NOMO-1 treated with dmso at 0.1 percent for 144 hours (cell line): ENCODE measurements at regions not wholly inside any gene's neighbourhood (a gene's known extent, or its start where the extent isn't known, plus 50 kb on each side); places are given as distances from the start of the nearest gene placed in this dataset.

ENCODE experiments used
- DNase-seq: peaks from one replicate; lab custom pipeline; 2025; ENCODE audit not compliant: unreplicated experiment; lab: John Stamatoyannopoulos, UW

DNA sequence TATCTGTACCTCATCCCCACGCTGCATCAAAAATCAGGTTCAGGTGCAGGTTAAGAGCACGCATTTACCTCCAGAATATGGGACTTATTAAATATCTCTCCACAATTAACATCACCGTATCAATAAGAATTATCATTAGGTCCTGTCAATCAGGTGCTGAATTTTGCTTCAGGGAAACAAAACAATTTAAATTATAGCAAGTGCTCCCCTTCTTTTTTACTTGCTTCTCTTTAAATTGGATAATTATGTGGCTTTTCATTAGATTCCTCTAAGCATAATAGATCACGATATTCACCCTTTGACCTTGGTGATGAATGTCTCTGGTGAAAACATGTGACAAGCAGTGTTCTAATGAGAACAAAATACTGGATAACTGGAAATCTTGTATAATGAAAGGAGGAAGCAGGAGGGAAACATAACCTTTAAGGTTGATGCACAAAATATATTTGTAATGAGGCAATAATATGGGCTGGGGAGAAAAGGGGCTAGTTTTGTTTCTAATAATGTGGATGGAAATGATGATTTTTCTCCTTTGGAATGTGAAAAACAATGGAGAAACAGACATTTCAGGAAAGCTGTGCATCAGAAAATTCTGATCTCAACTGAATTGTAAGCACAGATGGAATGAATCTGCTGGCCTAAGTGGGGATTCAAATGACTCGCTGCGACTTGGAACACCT, 166.9 kb downstream of the SNX10 start:
- DNase-seq = no peak

DNA sequence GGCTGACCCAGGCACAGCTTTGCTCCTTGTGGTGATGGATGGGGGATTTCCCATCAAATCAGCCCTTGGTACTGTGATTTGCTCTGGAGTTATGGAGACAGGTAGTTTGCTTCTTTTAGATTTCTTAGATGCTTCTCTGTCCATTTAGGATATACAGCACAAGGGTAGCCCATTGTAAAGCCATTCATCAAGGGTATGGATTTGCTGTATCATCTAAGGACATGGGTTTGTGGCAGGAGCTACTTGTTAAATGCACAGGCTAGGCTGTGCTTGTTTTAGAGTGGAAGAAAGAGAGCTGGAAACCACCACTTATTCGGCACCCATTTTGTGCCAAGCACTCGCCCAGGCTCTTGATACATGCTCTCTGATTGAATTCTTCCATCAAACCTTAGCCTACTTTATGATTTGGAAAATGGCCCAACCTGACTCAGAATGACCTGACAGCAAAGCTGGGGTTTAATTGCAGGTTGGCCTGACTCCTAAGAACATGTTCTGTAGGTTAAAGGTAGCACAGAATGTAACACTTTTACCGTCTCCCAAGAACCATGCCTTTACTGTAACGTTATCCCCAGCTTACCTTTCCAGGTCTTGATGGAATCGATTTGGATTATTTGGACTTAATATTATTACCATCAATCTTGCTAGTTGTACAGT, 168.0 kb downstream of the SNX10 start:
- DNase-seq = no peak

GRCh38 chr7:26460351-26461085, 168.9 kb downstream of the SNX10 start:
- no peak for DNase-seq

- DNase-seq = peak; percentile 17
These were observed 169.9 kb downstream of the SNX10 start for GRCh38 chr7:26461518-26461917.

DNA sequence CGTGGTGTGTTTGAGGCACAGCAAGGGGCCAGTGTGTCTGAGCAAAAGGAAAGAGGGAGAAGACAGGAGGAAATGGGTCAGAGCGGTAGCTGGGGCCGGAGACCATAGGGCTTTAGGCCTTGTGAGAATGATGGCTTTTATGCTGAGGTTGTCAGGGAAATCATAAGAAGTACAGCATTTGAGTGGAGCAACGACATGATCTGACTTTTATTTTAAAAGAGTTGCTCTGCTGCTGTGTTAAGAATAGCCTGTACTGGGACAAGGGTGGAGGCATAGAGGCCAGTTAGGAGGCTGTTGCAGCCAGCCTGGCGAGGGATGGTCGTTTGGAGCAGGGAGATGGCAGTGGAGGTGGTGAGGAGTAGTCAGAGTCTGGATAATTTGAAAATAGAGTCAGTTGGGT, 174.3 kb downstream of the SNX10 start:
- no peak for DNase-seq

- DNase-seq = no peak
These were observed 175.4 kb downstream of the SNX10 start for GRCh38 chr7:26467104-26467503.

DNA sequence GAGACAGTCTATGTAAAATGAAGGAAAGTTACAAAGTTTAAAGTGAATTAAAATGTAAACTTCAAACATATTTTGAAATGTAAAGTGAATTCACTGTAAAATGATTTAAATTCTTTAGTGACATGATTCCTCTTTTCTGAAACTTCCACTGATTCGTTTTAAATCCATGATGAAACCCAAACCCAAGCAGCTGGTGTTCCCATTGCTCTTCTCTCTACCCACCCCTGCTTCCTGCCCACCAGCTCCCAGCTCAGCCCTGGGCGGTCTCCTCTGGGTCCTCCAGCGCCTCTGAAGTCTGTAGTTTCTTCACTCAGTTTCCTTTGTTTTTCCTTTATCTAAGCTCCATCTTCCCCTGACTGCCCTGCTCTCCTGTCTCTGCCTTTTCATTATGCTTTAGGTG, 175.9 kb downstream of the SNX10 start:
- no peak for DNase-seq

GRCh38 chr7:26468625-26469024, 177.0 kb downstream of the SNX10 start:
- no peak for DNase-seq

DNA sequence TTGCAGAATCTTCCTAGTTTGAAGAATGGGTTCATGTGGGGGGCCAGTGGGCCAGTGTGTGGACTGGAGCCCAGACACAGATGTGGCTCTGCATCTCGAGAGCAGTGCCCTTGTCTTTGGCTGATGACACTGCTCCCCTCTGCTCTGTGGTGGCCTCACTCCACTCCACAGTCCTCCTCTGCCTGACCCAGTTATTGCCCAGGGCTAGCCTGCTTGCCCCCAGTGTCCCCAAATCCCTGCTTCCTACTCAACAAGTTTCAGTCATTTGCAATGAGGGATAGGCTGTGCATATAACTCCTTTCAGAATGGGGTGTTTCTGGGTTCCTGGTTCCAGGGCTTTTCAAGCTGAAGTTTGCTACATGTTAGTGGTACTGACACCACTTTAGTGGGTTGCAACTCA, 177.5 kb downstream of the SNX10 start:
- DNase-seq = no peak

DNA sequence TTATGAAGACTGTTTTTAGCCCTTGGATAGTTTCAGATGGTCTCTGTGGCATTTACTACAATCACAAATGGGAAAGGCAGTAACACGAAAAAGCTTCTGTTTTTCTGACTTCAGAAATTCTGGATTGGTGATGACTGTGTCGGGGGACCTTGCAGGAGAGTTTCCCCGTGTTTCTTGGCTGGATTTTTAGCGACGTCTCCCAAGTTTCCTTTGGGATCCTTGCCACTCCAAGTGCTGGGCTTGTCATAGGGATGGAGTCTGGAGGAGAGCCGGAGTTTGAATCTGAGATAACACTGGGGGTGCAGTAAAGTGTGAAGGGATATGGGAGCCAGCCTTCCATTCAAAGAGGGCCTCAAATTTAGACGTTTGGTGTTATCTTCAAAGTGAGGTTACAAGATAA, 179.0 kb downstream of the SNX10 start:
- DNase-seq = no peak

DNA sequence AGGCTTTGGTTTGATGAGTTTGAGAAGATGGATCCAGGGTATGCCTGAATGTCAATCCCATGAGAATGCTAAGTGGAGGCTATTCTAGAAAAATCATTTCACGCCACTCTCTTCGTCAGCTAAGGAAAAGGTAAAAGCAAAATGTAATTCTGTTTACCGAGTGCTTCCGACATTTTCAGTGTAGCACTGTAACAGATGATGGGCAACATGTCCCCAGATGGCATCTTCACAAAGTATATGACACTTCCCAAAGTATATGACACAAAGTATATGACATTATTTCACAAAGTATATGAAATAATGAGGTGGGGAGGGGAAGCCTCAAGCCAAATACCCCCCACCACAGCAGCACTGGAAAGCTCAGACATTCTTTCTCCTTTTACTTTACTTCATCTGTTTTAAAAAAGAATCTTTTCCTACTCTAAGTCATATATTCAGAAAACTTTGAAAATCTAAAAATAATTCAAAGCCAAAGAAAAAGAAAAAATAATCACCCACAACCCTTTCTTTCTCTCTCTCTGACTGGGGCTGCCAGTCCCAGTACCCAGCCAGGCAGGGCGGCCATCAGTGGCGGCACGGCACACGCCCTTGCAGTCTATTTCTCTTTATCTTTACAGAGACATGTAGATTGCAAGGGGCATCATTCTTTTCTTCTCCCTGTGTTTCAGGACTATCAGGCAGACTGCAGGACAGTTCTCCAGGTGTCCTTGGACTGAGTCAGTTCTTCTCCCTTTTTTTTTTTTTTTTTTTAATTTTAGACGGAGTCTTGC, 179.8 kb downstream of the SNX10 start:
- no peak for DNase-seq

GRCh38 chr7:26472971-26473370, 181.3 kb downstream of the SNX10 start:
- DNase-seq = no peak

DNA sequence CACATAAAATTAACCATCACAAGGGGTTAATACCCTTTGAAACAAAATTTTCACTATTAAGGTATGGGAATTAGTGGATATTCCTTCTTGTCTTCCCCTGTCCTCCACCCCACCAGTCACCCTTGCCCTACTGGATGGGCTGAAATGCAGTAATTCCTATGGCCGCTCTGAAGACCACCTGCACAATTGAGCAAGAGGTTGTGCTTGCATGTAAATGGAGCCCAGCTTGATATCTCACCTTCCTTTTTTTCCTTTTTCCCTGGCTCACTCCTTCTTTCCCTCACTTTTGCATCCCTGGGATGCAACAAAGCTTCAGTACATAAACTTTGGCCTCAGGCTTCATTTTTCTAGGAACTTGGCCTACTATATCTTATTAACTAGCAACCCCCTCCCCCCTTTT, 184.6 kb downstream of the SNX10 start:
- DNase-seq = no peak

- DNase-seq = no peak
These were observed 185.8 kb downstream of the SNX10 start for GRCh38 chr7:26477381-26477990.

DNA sequence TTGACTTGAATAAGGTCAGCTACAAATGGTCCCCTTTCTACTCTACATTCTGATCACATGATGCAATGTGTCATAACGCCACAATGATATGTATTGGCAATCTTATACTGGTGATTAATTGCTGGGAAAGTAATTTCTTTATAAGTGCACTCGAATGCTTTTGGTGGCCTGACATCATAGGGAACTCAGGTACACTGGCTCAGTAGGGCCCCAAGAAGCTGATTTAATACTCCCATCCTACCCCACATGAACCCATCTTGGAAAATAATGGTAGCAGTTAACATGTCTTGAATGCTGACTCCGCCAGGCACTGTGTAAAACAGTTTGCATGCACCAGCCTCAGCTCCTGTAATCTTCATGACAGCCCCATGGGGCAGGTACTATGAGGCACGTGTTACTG, 186.9 kb downstream of the SNX10 start:
- DNase-seq = no peak

GRCh38 chr7:26479581-26479980, 187.9 kb downstream of the SNX10 start:
- no peak for DNase-seq

DNA sequence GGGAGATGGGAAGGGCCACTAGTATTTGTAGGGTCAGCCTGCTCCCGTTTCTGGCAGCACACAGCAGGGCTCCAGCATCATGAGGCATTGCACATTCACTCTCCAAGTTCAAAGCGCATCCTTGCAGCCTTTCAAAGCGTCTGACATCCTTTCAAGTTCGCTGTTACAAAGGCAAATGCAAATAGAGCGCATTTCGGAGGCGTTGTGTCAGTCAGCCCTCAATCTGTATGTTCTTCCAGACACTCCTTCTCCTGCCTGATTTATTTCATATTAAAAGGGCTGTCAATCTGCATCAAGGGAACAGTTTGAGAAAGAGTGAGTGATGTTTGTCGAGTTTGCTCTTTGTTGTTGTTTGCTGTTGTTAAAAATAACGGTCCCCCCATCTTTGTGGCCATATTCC, 188.5 kb downstream of the SNX10 start:
- DNase-seq = no peak

DNA sequence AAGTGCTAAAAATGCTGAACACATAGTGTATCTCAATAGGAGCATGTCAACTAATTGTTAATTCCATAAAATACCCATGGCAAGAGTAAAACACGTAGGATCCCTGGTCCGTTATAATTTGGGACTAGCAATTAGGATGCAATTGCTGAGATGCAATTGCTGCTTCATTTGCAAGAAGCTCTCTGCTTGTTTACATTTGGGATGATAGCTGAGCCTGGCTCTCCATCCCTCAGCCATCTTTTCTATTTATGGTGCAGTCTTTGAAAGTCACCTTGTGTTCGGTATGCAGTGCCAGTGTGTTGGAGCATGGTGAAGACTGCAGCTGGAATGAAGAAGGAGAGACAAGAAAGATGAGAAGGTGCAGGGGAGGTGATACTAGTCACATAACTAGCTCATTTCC, 191.3 kb downstream of the SNX10 start:
- DNase-seq = no peak

DNA sequence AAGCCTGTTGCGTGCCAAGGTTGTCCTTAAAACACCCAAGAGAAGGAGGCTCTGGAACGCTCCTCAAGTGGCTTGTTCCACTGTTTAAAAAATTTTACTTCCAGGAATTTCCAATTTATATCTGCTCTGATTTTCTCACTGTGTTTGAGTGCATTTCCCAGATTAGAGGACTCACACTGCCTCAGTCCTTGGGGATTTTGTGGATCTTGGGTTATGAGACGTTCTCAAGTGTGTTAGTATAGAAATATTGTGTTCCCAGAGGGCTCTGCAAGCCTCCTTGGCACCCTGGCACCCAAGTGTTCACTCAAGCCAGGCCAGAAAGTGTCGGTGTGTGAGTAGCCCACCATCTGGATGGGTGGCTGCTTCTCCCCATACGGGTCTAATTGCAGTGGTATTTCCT, 192.2 kb downstream of the SNX10 start:
- DNase-seq = no peak

- DNase-seq = no peak
These were observed 193.8 kb downstream of the SNX10 start for GRCh38 chr7:26485367-26485934.

- no peak for DNase-seq
These were observed 194.5 kb downstream of the SNX10 start for GRCh38 chr7:26486153-26486552.
